HG03064 (cell line): ENCODE measurements at regions not wholly inside any gene's neighbourhood (a gene's known extent, or its start where the extent isn't known, plus 50 kb on each side); places are given as distances from the start of the nearest gene placed in this dataset.

Experiments
- ATAC-seq: cut with Tn5 transposase; IDR thresholded peaks from one replicate; pipeline ENCODE4 v1.9.1; 2021; ENCODE audit warnings: low read depth; ENCODE audit not compliant: unreplicated experiment

DNA sequence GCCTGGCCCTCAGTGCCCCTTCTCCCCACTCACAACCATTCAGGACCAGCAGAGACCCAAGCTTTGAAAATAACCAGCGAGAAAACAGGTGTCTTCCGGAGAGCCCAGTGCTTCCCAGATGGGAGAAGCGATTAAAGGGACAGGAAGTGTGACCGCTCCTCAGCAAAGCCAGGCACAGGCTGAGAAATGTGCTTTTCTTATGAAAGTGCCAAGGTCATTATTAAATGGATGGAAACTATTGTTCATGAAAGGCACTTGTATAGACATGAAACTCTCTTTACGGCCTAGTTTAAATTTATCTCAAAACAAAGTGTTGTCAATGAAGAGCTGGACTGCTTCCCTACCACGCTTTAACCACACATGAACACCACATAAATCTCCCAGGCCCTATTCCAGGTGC is 210.4 kb downstream of the SPTSSA start:
- ATAC-seq = no peak

DNA sequence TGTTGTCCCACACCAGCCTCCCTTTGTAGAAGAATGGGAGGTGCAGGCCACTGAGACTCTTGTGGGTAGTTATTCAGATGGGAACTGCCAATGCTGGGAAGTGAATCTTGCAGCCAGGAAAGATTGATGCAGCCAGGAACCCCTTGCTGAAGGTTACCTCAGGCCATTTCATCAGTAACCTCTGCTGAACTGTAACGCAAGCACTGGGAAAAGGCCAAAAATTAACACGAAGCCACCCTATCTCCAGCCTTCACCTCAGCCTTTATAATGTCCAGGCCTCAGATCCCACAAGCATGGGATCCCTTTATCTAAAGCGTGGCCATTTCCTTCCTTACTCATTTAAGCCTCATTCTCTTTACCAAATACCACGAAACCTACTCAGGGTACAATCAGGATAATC is 211.1 kb downstream of the SPTSSA start:
- no peak for ATAC-seq

DNA sequence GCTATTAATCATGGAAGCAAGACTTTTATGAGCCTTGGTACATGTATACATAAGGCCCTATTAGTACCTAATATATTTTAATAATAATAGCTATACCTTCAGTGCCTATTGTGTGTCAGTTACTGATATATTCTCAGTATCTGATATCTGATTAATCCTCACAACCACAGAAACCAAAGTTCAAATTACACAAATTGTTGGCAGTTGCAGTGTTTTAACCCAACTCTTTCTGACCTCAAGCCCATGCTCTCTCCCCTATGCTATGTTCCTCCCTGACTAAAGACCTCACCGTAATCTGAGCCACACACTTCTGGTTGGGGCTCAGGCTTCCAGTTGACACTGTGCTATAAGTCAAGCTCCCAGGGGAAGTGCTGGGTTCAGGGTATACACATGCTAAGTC is 214.4 kb downstream of the SPTSSA start:
- ATAC-seq = no peak

DNA sequence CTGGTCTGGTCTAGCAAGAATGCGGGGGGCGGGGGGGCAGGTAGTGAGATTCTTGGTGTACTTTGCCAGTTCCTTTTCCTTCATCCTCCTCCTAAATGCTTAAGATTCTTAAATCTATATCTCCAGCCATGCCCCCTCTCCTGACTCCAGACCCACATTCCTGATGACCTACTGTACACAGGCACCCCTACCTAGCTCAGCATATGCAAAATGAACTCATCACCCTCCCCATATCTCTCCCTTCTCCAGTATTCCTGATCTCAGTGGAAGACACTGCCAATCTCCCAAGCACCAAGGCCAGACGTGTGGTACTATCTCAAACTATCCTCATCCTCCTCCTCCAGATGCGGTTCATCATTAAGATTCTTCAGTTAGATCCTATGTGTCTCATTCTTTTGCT is 215.8 kb downstream of the SPTSSA start:
- ATAC-seq = no peak

DNA sequence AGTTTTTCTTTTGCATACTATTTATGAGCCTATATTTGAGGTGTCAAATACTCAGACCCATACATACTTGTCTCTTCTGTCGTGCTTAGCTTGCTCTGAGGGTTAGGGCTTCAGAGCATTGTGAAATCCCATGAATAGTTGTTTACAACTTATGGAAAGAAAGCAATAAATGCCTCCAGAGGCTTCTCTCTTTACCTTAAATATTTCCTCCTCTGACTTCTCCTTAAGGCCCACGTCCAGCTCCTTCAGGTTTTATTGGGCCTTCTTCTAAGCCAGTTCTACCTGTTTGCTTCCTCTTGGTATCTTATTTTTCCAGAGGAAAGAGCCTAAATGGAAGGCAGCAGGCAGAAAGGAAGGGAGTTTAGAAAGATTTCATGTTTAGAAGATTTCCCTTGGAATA is 218.6 kb downstream of the SPTSSA start:
- ATAC-seq = no peak

DNA sequence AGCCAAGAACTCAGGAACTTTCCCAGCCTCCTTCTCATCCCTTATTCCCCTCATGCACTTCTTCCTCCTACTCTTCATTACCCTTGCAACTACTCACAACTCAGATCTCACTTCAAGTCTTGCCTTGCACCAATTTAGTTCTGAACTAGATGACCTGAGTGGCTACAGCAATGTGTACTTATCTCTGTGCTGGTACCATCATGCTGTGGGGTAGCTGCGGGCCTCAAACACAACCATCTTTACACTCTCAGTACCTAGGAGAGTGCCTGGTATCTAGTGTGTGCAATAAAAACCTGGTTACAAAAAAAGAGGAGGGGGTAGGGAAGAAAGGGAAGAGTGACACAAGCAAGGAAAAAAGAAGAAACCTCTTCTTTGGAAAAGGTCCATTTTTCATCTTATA is 219.0 kb downstream of the SPTSSA start:
- ATAC-seq = no peak

DNA sequence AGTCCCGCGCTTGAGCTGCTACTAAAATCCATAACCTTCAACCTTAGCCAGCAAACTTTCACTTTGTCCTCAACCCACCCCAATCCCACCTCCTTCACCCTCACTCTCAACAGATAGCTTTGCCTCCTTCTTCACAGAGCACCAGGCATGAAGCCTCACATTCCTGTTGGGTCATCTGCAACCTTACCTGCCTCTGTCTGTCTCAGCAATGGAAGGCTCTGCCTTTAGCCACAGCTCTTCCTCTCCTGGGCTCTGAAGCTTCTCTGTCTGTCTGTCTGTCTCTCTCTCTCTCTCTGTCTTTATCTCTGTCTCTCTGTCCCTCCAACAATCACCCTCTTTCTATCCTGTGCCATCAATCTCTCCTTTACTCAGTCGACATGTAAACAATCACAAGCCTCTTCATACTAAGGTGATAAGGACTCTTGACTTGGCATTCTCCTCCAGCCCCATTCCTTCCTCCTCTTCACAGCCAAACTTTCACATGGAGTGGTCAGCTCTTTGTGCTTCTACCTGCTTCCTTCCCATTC is 220.8 kb downstream of the SPTSSA start:
- ATAC-seq = no peak

DNA sequence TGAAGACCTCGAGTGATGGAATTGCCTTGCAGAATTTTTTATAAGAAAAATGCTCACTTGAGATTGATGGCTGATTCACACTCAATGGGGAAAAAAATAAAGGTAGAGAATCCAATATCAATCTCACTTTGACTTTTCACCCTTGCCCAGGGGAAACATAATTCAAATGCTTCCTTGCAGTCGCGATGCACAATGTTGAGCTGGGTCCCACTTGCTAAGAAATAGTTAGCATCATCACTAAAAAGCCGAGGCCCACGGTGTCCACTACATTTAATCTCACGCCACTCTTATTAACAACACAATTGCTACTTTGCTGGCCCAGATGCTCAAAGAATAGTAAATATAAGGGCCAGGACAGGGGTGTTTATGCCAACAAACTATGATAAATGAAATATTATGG is 223.4 kb downstream of the SPTSSA start:
- ATAC-seq = no peak

DNA sequence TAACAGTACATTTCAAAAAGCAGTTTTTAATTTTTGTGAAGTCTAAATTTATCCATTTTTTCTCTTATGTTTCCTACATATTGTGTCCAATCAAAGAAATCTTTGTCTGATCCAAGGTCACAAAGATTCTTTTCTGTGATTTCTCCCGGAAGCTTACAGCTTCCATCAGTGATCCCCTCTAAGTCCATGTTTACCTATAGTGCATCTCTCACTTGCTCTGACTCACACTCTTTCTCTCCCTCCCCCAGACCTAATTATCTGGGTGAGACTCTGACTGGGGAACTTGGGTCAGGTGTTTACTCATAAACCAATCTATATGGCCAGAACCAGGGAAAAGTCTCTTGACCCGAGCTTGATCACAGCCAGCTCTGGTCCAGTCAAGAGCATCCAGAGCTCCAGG is 224.4 kb downstream of the SPTSSA start:
- no peak for ATAC-seq

DNA sequence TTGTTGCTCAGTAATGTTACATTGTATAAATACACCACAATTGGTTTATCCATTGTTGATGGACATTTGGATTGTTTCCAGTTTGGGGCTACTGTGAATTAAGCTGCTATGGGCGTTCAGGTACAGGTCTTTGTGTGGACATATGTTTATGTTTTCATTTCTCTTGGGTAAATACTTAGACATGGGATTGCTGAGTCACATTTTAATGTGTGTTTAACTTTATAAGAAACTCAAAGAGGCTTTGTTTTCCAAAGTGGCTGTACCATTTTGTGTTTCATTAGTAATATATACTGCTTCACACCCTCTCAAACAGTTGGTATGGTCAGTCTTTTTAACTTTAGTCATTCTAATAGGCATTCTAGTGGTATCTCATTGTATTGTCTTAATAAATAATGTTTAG is 225.0 kb downstream of the SPTSSA start:
- no peak for ATAC-seq

DNA sequence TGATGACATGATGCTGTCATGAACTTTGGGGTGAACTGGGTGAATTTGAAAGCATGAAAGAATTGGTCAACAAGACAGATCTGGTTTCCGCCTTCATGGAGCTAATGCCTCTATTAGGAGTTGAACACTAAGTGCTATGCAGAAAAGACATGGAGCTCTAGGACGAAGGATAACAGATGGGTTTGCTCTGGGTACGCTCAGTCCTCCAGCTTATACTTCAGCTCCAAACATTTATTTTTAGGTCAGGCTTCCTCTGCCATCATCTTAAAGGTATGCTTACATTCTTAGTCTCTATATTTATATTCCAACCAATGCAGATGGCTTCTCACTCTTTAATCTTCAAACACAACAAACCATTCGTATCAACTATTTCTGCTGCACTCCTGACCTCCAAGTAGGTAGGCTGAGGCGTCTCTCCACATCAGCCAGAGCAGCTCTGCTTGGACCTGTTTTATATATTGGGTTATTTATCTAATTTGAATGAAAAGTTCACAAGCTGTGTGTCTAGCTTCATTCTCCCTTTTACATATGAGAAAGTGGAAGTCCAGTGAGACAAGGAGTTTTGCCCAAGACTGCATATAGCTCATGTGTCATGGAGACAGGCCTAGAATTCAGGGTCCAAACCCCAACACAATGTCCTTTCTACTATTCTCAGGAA is 226.3 kb downstream of the SPTSSA start:
- ATAC-seq = no peak

DNA sequence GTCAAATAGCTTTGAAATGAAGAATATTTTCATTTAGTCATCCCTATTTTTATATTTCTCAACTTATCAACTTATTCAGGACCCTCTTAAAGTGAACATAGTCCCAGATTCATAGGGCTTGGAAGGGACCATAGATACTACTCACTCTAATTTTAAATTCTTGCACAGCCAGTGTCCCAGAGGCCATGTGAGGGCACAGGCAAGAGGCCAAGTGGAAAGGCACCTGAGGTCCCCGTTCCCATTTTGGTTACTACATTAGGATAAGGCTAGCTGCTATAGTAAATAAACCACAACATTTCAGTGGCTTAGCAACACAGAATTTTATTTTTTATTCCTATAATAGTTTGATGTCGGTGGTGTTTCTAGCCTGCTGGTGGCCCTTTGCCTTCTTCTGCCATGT is 227.8 kb downstream of the SPTSSA start:
- no peak for ATAC-seq

DNA sequence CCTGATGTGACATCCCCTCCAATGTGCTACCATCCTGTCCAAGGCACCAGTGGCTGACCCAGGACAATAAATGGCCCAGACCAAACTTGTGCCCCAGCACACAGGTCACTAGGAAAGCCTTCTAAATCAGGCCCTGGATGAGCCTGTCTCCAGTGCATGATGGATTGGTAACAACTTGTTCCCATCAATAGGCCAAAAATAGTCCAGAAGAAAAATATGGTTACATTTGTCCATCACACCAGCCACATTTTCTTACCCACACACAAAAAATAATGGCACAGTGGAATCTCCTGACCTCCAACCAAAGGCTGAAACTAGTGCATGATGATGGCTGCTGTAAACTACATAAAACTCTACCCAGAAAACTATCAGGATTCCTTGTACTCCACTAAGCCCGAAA is 228.4 kb downstream of the SPTSSA start:
- ATAC-seq = no peak

DNA sequence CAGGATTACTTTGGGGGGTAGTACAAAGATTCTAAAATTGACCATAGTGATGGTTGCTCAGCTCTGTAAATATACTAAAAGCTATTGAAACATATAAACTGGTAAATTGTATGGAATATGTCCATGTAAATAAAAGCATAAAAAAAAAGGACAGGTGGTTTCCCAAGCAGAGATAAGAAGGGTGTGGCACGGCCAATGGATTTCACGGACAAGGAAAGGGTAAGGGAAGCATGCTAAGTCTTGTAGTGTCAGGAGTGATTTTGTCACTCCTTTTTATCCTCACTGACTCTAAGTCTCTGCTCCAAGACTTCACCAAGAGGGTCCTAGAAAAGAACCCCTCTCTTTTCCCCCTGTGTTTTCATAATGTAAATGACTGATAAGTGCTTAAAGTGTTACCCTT is 229.2 kb downstream of the SPTSSA start:
- ATAC-seq = no peak

DNA sequence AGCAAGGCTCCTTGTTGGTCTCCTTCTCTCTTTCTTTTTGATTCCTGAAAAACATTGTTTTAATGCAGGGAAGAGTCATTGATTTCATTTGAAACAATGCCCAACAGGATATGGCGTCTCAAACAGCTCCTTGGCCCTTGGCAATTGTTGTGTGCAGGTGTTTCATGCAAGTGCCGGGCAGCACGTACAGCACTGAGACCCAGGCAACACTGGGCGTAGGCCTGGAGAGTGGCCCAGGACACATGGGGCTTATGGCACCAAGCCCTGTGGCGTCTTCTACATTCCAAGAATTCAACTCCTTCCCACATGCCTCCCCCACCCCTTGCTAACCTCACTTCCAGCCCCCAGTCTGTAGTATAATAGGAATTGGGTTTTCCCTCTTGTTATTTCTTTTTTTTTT is 230.4 kb downstream of the SPTSSA start:
- no peak for ATAC-seq

DNA sequence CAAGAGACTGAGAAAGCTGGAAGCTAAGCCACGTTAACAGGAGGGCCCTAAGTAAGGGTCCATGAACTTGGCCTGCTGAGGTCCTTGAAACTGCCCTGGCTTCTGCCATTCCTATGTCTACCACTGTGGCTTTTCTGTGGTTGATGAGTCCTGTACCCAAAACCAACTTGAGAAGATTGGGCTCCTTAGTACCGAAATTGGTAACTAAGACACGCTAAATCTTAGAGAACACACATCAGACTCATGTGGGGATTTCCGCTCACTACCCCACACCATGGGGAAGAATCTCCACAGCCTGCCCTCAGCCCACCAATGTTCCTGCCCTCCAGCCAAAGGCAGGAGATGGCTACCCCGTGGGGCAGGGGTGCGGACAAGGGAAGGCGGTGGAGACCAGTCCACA is 232.9 kb downstream of the SPTSSA start:
- no peak for ATAC-seq

DNA sequence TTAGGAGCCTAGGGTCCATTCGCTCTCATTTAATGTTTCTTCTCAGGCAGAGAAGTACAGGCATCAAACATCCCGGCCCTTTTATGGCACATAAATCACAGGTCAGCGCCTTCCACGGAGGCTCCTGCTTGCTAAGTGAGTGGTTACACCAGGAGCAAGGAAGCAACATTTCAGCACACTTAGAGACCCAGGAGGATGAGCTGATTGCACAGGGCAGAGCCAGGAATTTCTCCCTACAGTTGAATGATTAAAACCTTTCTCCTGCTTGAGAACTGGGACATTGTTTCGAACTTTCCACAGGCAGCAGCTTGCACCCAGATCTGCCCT is 233.4 kb downstream of the SPTSSA start:
- ATAC-seq = no peak

DNA sequence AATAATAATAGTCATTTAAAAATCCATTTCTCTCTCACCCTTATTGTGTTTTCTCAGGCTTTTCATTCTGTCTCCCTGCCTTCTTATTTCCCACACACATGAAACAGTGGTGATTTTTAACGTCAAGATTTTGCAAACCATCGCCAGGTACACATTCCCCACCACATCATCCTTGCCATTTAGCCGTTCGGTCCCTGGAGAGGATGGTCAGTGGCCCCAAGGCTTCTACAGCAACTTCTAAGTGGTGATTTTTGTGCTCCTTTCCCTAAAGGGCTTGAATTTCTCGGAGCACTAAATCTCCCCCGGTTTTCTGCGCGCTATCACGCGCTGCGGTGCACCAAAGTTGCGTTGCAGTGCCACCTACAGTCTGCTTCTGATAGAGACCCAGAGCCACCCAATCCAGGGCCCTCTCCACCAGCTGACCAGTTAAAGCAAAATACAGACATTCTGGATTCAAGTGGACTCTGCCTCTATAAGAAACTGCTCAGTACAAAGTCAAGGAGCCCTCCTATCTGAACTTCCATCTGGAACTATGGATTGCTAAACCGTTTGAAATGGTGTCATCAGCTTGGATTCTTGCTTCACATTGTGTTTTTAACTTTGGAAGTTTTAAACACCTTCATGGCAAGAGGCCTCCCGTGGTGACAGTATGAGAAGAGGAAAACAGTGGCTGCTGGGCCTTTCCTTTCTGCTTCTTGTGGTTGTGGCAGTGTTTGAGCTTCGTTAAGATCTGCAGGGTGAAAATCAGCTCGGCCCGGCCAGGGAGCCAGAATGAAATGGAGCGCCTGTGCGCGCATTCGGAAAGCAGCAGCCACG is 234.0 kb downstream of the SPTSSA start:
- ATAC-seq = no peak

DNA sequence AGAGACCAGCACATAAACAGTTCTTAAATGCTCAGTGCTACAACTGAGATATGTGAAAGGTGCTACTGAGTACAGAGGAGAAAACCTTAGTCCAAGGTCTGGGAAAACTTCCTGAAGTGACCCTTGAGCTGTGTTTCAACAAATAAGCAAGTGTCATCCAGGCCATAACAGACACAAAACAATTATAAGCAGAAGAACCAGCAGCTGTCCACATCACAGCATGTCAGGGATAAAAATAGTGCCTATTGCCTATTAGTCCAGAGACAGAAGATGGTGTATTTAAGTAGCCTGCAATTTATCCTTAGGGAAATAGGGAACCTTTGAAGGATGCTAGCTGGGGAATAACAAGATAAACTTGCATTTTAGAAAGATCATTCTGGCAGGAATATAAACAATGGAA is 237.8 kb downstream of the SPTSSA start:
- ATAC-seq = no peak

DNA sequence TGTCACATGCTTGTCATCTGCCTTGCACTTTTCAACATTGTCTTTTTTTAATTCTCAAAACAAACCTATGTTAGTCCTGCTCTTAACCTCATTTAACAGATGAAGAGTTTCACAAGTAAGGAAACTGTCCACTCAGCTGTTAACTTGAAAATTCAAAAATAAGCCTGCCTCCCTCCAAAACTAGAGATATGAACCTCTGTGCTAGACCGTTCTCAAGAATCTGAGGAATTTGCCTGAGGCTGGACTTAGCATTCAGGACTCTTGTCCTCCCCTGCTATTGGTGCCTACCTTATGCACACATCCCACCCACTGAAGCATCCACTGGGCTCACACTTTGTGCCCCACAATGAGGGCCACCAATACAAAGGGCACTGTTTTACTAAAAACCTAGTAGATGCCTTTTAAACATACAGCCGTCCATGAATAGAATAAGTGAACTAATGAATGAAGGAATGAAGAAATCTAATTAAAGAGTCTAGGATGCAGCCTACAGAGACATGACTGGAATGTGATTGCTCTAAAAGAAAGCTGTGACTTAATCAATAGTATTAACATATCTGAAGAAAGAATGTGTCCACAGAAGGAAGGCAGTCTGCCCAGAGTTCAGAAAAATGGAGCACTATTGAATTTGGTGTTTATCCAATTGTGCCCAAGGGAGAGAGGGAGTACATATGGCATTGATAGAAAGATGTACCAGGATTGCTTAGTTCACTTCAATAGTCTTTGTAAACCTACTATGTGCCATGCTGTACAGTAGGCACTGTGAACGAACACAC is 238.5 kb downstream of the SPTSSA start:
- no peak for ATAC-seq

DNA sequence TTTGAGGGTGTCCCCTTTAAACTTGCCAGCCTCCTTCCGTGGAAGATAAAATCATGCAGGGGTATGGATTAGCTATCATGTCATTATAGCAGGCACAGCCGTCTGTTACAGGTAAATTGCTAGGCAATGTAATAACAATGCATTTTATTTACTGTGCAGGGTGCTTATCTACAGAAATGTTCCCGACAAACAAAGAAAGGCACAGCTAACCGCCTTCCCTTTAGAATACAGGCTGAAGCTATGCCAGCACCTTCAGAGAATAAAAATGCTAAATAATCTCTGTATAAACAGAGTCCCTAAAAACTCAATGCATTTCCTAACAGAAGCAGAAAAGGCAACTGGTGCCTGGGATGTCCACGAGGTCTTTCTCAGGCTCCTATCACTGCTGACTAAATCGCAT is 239.2 kb downstream of the SPTSSA start:
- ATAC-seq = no peak

DNA sequence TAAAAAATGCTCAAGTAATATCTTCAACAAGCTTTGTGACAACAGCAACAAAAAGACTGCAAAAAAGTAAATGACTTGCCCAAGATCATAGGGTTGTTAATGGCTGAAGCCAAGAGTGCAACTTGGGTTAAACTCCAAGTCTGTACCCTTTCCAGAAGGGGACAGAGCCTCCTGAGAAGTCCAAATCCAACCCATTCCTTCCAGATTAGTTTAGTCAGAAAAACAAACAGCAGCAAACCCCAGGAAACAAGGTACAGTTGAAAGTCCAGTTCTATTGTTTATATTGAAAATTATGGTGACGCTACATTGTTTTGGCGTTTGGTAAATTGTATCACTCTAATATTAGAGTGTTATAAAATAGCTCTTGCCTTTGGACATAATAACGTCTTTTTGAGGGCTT is 239.9 kb downstream of the SPTSSA start:
- ATAC-seq = no peak
